HG03342 (cell line): ENCODE measurements at regions not wholly inside any gene's neighbourhood (a gene's known extent, or its start where the extent isn't known, plus 50 kb on each side); places are given as distances from the start of the nearest gene placed in this dataset.
"Not testable (repeated sequence)": the region's sequence is repeated elsewhere in the genome, so short reads cannot be mapped to it uniquely, and the experiment has no call there.

Experiments used
- ATAC-seq: cut with Tn5 transposase; IDR thresholded peaks from one replicate; pipeline ENCODE4 v1.9.1; 2021; ENCODE audit warnings: mild to moderate bottlenecking, moderate library complexity; ENCODE audit not compliant: unreplicated experiment

- no peak for ATAC-seq
Observed at GRCh38 chr3:66552846-66553245, 52.0 kb upstream of the LRIG1 start.

DNA sequence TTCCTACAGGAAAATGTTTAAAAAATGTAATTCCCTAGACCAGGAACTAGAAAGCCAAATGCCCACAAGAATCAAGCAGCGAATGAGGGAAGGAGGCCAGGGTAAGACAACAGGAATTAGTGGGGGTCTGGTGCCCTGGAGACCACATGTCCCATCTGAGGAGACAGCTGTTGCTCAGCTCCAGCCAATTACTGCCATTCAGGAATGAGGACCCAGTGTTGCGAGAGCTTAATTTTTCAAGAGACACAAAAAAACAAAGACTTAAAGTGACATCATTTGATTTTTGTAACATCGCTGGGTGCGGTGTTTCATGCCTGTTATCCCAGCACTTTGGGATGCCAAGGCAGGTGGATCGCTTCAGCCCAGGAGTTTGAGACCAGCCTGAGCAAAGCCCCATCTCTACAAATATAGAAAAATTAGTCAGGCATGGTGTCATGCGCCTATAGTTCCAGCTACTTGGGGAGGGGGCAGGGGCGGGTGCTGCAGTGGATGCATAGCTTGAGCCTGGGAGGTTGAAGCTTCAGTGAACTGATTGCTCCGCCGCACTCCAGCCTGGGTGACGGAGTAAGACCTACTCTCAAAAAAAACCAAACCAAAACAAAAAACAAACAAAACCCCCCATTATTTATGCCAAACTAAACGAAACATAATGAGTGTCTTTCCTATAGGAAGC is 52.8 kb upstream of the LRIG1 start:
- ATAC-seq: no peak

DNA sequence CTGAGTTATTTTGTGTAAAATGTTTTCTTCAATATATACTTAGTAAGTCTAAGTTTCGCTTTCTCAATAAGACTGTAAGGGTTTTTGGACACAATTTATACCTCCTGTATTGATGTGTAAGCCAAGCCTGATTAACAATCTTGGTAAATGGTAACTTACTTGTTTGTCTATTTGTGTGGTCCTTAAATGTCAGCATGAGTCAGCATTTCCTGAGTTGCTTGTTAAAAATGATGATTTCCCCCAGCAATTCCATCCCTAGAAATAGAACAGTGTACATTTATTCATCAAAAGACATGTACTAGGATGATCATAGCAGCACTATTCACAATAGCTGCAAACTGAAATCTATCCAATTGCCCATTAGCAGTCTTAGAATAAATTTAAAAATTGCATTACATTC is 53.4 kb upstream of the LRIG1 start:
- no peak for ATAC-seq

DNA sequence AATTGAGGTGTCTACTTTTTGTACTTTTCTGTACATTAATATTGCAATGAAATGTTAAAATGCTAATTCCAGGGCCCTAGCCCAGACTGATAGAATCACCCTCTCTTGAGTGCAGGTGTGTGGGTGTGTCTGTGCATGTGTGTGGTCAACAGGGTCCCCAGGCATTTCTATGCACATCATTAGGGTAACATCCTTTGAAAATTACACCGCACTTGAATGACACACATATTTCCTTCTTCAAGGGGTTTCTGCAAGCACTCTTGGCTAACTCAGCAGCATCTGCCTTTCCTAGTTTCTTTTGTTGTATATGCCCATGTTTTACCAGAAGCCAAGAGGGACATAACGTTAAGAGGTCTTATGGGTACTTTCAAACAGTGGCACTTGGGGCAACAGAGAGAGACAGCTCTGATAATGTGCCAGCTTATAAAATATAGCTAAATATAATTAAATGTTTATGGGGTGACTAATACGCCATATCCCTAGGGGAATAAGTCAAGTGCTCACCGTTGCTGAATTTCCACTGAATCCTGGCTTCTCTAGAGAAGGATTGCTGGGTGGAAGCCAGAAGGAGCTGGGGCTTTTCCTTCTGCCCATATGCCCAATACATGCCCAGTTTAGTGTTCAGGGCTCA is 54.5 kb upstream of the LRIG1 start:
- ATAC-seq: no peak

DNA sequence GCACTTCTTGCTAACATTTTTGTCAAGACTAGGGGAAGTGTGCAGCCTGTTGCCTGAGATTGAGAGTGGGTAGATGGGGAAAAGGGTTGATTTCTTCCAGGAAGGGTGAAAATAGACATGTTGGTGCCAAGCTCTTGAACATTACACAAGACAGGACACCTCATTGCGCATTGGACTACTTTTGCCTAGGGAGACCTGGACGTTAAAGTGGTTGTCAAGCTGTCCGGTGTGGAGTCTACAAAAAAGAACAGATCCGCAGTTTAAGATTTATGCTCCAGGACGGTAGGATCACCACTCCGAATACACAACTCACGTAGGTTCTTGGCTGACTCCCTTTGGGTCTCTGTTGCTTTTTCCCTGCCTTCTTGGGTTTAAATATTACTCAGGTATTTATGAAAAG is 56.3 kb upstream of the LRIG1 start:
- ATAC-seq: no peak

GRCh38 chr3:66559924-66560323 is 59.1 kb upstream of the LRIG1 start:
- ATAC-seq: not testable (repeated sequence)

GRCh38 chr3:66561367-66561766 is 60.5 kb upstream of the LRIG1 start:
- ATAC-seq: no peak

DNA sequence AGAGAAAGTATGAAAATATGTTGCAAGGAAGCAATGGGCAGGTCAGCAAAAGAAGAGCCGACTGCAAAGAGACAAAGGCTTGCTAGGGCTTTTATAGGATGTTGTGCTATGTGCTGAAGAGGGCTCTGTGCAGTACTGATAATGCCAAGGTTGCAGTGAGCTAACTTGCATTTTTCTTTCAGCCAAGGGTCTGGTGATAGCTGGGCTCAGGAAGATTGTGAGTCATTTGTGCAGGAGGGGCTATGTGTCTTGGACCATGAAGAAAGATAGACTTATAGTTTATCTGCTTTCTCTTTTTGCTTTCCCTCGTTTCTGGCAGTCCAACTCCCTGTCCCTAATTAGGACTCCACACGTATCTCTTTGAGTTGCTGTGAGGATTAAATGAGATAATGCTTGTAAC is 64.5 kb upstream of the LRIG1 start:
- no peak for ATAC-seq

GRCh38 chr3:66567077-66567476 is 66.3 kb upstream of the LRIG1 start:
- ATAC-seq: no peak

GRCh38 chr3:66572090-66572675 is 71.4 kb upstream of the LRIG1 start:
- no peak for ATAC-seq

DNA sequence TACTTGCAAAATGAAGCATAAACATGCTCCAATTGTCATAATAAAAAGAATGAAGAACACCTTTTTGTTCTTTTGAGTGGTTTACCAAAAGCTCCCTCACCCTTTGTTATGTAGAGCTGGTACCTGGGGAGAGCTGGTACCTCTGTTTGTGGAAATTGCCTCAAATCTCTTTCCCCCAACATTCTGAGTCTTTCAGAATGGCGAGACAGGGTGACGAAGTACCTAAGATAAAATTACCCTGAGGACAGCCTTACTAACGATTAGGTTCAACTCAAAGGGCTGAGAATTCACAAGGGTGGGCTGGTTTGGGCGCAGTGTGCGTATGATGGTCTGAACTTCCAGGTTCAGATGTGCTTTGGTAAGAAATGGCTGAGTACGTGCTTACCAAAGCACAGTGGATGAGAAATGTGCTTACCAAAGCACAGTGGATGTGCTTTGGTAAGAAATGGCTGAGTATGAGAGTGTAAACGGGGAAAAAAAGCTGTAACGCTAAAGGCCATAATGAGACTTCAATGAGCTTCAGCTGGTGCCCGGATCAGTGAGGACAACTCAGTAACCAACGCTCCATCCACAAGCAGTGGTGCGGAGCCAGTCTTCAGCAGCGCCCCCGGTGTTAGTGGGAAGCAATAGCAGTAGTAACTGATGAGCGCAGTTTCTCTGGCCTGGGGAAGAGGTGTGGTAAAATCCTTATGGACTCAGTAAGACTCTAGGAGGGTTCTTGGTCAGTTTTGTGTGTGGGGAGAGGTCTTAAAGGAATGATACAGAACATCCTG is 72.3 kb upstream of the LRIG1 start:
- ATAC-seq: peak; percentile 70

GRCh38 chr3:66574091-66574490 is 73.3 kb upstream of the LRIG1 start:
- ATAC-seq: no peak

- no peak for ATAC-seq
Observed at GRCh38 chr3:66577426-66578203, 76.8 kb upstream of the LRIG1 start.

GRCh38 chr3:66581256-66581655 is 80.4 kb upstream of the LRIG1 start:
- no peak for ATAC-seq

GRCh38 chr3:66582721-66583423 is 82.0 kb upstream of the LRIG1 start:
- ATAC-seq: peak; percentile 89

DNA sequence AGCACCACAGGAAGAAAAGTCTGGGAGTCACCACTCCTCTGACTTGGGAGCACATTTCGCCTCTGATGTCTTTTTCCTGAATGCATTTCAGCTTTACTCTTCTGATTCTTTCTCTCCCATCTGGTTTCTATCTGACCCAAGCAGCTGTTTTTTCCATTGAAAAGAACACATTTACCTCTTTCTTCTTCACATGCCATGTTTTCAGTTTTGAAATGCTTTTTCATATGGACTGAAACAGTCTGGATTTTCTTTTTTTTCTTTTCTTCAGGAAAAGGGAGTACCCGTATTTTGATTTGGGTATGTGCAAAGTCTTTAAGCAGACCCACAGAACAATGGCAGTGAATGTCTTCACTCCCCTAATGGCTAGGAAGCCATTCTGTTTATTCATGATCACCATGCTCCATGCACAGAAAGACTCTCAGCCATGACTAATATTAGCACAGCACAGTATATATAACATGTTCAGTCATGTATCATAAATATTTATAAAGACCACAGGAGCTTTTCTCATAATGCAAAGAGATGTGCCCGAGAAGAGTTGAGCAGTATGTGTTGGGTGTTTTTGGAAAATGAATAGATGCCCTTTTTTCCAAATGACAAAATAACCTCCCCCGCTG is 82.7 kb upstream of the LRIG1 start:
- no peak for ATAC-seq

GRCh38 chr3:66585520-66586095 is 84.8 kb upstream of the LRIG1 start:
- ATAC-seq: no peak

DNA sequence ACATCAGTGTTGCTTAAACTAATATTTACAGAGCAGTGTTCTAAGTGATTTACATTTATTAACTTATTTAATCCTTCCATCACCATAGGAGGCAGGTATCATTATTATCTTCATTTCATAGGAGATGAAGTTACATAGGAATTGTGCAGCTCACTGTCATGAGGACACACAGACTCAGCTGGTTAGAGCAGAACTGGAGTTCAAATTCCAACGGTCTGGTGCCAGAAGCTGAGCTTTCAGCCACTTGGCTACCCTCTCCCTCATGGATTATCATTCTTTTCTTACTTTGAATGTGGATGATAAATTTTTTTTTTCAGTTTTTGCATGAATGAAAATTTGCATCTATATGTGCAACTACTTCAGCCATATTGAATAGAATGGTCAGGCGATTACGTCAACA is 86.0 kb upstream of the LRIG1 start:
- no peak for ATAC-seq

DNA sequence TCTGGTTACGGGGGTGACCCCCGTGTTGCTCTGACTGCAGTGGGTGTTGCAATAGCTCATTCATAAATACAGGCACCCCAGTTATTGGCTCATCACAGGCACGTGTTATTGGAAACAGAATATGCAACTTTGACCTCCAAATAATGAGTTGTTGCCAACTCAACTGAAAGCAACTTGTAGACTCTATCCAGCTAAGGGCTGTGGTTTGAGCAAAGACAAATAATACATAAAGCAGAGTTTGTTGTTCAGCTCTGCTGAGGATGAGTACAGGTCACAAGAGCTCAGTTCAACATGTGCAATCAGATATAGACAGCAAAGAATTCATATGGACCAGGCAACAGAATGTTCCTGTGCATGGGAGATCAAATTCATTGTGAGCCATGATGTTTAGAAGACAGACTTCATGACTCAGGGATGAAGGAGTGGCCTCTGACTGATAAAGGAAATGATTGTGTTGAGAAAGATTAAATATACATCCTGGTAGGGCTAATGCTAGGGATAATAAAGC is 87.6 kb upstream of the LRIG1 start:
- ATAC-seq: no peak
